SU-DHL-6 (cell line): ENCODE measurements at regions not wholly inside any gene's neighbourhood (a gene's known extent, or its start where the extent isn't known, plus 50 kb on each side); places are given as distances from the start of the nearest gene placed in this dataset.

ENCODE experiments used
- H2AFZ ChIP-seq: fragments of 200-600 bp; sonication (generic); 2 replicates; pipeline ENCODE4 v1.6.1; 2014; ENCODE audit warnings: low read depth, mild to moderate bottlenecking, moderate library complexity, mixed read lengths, antibody characterized with exemption, low read length; ENCODE audit not compliant: severe bottlenecking
- H3F3A ChIP-seq: fragments of 200-600 bp; shearing (Covaris generic); 2 replicates; pipeline ENCODE4 v1.6.0; 2016; ENCODE audit warnings: antibody characterized with exemption, mild to moderate bottlenecking; ENCODE audit not compliant: insufficient read depth
- H3K27ac ChIP-seq: fragments of 200-600 bp; sonication (generic); 2 replicates; pipeline ENCODE4 v1.5.1; 2016; ENCODE audit warnings: low read depth, mild to moderate bottlenecking, low read length, moderate library complexity, mixed read lengths
- H3K27me3 ChIP-seq: fragments of 200-600 bp; sonication (generic), shearing (Covaris generic); 2 replicates; pipeline ENCODE4 v1.6.0; 2014; ENCODE audit warnings: mild to moderate bottlenecking, low read length
- H3K36me3 ChIP-seq: fragments of 200-600 bp; sonication (generic); 2 replicates; pipeline ENCODE4 v1.6.1; 2014; ENCODE audit warnings: mild to moderate bottlenecking, low read length, mixed read lengths
- H3K4me2 ChIP-seq: fragments of 300-600, 200-600 bp; shearing (Covaris generic), sonication (generic); 2 replicates; pipeline ENCODE4 v1.6.0; 2014; ENCODE audit warnings: low read length, low read depth, mild to moderate bottlenecking; ENCODE audit not compliant: poor library complexity, severe bottlenecking
- H3K4me3 ChIP-seq: fragments of 200-600 bp; sonication (generic); 2 replicates; pipeline ENCODE4 v1.5.1; 2014; ENCODE audit warnings: antibody characterized with exemption, low read length, mild to moderate bottlenecking, mixed read lengths; ENCODE audit not compliant: insufficient read depth, poor library complexity, severe bottlenecking
- H3K79me2 ChIP-seq: fragments of 200-600 bp; sonication (generic); 2 replicates; pipeline ENCODE4 v1.6.1; 2014; ENCODE audit warnings: mild to moderate bottlenecking, low read length, moderate library complexity; ENCODE audit not compliant: insufficient read depth
- H3K9ac ChIP-seq: fragments of 200-600 bp; sonication (generic); 2 replicates; pipeline ENCODE4 v1.7.0; 2014; ENCODE audit warnings: mild to moderate bottlenecking, low read length
- H3K9me2 ChIP-seq: fragments of 200-600 bp; sonication (generic); replicated peaks from 2 replicates; pipeline ENCODE4 v1.6.1; 2014; ENCODE audit warnings: low read length; ENCODE audit not compliant: insufficient read depth
- H3K9me3 ChIP-seq: fragments of 200-600 bp; sonication (generic); 2 replicates; pipeline ENCODE4 v1.6.1; 2014; ENCODE audit warnings: low read length, mixed read lengths; ENCODE audit not compliant: insufficient read depth
- H4K20me1 ChIP-seq: fragments of 200-600 bp; sonication (generic); 2 replicates; pipeline ENCODE4 v1.6.1; 2014; ENCODE audit warnings: low read depth, mild to moderate bottlenecking, antibody characterized with exemption, low read length, moderate library complexity, mixed read lengths
- EZH2phosphoT487 ChIP-seq: fragments of 200-600 bp; sonication (generic), shearing (Covaris generic); conservative IDR thresholded peaks from 2 replicates; pipeline ENCODE4 v1.6.1; 2018; ENCODE audit warnings: mild to moderate bottlenecking, antibody characterized with exemption, low read length, moderate library complexity, mixed read lengths
- TF ChIP-seq, protein P1 (sequence below): fragments of 200-600 bp; sonication (generic); IDR thresholded peaks from one replicate; pipeline ENCODE4 v1.5.1; 2017; ENCODE audit warnings: antibody characterized with exemption, mild to moderate bottlenecking, low read length, moderate library complexity; ENCODE audit not compliant: insufficient read depth, poor library complexity, severe bottlenecking

DNA sequence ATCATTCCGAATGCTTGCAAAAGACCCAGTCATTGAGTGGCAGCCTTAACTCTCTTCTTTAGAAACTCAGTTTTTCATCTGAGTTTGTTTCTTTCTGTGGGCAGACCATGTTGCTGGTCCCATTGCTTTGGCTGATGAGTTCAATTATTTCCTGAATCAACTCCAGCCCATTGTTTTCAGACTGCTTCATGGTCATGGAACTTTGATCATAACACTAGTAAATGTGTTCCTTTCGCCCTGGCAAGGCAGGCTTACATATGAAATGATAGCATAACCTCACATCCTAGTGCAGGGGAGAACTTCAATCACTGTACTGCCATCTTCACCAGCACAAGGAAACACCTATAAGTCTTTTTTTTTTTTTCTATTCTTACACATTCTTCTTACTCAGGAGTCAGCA is 50.0 kb upstream of the DUSP10 start:
- Histone ChIP-seq H3K4me2 (no peak overlapping the region), H3K36me3 (no peaks in the 10 kb centered on the region), H3K9ac (no peak overlapping the region), H3K27ac (no peak overlapping the region), H3K79me2 (no peaks in the 10 kb centered on the region), H3F3A (no peaks in the 10 kb centered on the region), H3K4me3 (no peak overlapping the region), H3K9me2 (no peaks in the 10 kb centered on the region), H2AFZ (no peak overlapping the region), H4K20me1 (no peaks in the 10 kb centered on the region), H3K27me3 (no peaks in the 10 kb centered on the region), H3K9me3 (no peaks in the 10 kb centered on the region)
- TF ChIP-seq, protein P1, sequence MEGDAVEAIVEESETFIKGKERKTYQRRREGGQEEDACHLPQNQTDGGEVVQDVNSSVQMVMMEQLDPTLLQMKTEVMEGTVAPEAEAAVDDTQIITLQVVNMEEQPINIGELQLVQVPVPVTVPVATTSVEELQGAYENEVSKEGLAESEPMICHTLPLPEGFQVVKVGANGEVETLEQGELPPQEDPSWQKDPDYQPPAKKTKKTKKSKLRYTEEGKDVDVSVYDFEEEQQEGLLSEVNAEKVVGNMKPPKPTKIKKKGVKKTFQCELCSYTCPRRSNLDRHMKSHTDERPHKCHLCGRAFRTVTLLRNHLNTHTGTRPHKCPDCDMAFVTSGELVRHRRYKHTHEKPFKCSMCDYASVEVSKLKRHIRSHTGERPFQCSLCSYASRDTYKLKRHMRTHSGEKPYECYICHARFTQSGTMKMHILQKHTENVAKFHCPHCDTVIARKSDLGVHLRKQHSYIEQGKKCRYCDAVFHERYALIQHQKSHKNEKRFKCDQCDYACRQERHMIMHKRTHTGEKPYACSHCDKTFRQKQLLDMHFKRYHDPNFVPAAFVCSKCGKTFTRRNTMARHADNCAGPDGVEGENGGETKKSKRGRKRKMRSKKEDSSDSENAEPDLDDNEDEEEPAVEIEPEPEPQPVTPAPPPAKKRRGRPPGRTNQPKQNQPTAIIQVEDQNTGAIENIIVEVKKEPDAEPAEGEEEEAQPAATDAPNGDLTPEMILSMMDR = no peak
- TF ChIP-seq EZH2phosphoT487 = no peak
